ENCODE measurements at regions not wholly inside any gene's neighbourhood (a gene's known extent, or its start where the extent isn't known, plus 50 kb on each side); places are given as distances from the start of the nearest gene placed in this dataset.
A peak's percentile ranks its signal among the peaks of the same experiment; 100 is the strongest.

- no peak overlapping the region for H3K4me3 ChIP-seq (ENCODE audit: low read depth, low read length)
- no peak for DNase-seq (ENCODE audit: low read depth)
- TF ChIP-seq CTCF (conservative IDR thresholded peaks at IDR 0.05; ENCODE audit: low read depth, low read length), result peak; percentile 66
Measured at GRCh38 chr6:91167846-91168245, 581.0 kb upstream of the MAP3K7 start.

- H3K4me3 ChIP-seq (ENCODE audit: low read depth, low read length), result peak overlapping the region; percentile 15
- no peak for TF ChIP-seq CTCF (conservative IDR thresholded peaks at IDR 0.05; ENCODE audit: low read depth, low read length)
- DNase-seq (ENCODE audit: low read depth), result no peak
Measured at GRCh38 chr6:91166271-91167046, 579.6 kb upstream of the MAP3K7 start.

GRCh38 chr6:91164105-91164504 lies 577.2 kb upstream of the MAP3K7 start:
- no peak for TF ChIP-seq CTCF (conservative IDR thresholded peaks at IDR 0.05; ENCODE audit: low read depth, low read length)
- no peak for DNase-seq (ENCODE audit: low read depth)
- H3K4me3 ChIP-seq (ENCODE audit: low read depth, low read length), result no peak overlapping the region

- DNase-seq (ENCODE audit: low read depth), result no peak
- TF ChIP-seq CTCF (conservative IDR thresholded peaks at IDR 0.05; ENCODE audit: low read depth, low read length), result no peak
- H3K4me3 ChIP-seq (ENCODE audit: low read depth, low read length), result no peak overlapping the region
Measured at GRCh38 chr6:91161246-91161645, 574.4 kb upstream of the MAP3K7 start.

- DNase-seq (ENCODE audit: low read depth), result no peak
- no peak for TF ChIP-seq CTCF (conservative IDR thresholded peaks at IDR 0.05; ENCODE audit: low read depth, low read length)
- H3K4me3 ChIP-seq (ENCODE audit: low read depth, low read length), result no peak overlapping the region
Measured at GRCh38 chr6:91155129-91155785, 568.4 kb upstream of the MAP3K7 start.

- H3K4me3 ChIP-seq (ENCODE audit: low read depth, low read length), result no peak overlapping the region
- no peak for TF ChIP-seq CTCF (conservative IDR thresholded peaks at IDR 0.05; ENCODE audit: low read depth, low read length)
- no peak for DNase-seq (ENCODE audit: low read depth)
Measured at GRCh38 chr6:91152824-91153223, 566.0 kb upstream of the MAP3K7 start.

Data from epithelial cell of proximal tubule (primary cell).